IgD-negative memory B cell (primary cell): ENCODE measurements at regions not wholly inside any gene's neighbourhood (a gene's known extent, or its start where the extent isn't known, plus 50 kb on each side); places are given as distances from the start of the nearest gene placed in this dataset.

Source experiments
- H3K27ac Mint-ChIP-seq, 3 donors: one replicate each; pipeline ENCODE4 v1.8.0; 2020 to 2022; ENCODE audit warnings: mild to moderate bottlenecking in 3 of 3, mixed read lengths in 3 of 3, moderate library complexity in 1 of 3
- H3K27me3 Mint-ChIP-seq: one replicate; pipeline ENCODE4 v1.8.0; 2021; ENCODE audit warnings: mixed read lengths
- H3K36me3 Mint-ChIP-seq: one replicate; pipeline ENCODE4 v1.8.0; 2020; ENCODE audit warnings: mild to moderate bottlenecking, mixed read lengths
- H3K4me1 Mint-ChIP-seq, 3 donors: one replicate each; pipeline ENCODE4 v1.8.0; 2020 to 2022; ENCODE audit warnings: mixed read lengths in 3 of 3, mild to moderate bottlenecking in 1 of 3
- H3K4me3 Mint-ChIP-seq, 4 donors: one replicate each; pipeline ENCODE4 v1.8.0; 2020 to 2022; ENCODE audit warnings: mild to moderate bottlenecking in 4 of 4, mixed read lengths in 4 of 4, moderate library complexity in 3 of 4
- H3K9me3 Mint-ChIP-seq, 3 donors: one replicate each; pipeline ENCODE4 v1.8.0; 2020 to 2021; ENCODE audit warnings: mixed read lengths in 3 of 3, mild to moderate bottlenecking in 1 of 3

DNA sequence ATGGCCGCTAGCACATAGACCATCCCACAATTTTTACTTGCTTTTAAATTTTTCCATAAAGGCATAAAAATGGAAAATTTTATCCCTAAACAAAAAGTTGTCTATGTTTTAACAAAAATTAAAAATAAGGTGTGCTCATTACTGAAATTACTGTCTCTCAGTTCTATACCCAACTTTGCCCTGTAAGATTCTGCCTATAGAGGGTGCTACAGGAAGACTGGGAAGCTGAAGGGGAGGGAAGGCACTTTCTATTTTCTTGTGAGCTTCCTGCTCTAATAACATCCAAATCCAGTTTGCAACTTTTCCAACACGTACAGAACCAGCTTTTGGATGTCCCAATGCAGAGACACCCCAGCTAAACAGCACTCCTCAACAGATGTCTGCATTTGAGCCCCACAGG, 666.9 kb downstream of the PLCL1 start:
- Mint-ChIP-seq H3K27me3 (no peaks in the 10 kb centered on the region), H3K4me3 (no peak overlapping the region), H3K27ac (no peak overlapping the region), H3K36me3 (no peaks in the 10 kb centered on the region), H3K4me1 (no peaks in the 10 kb centered on the region), H3K9me3 (peaks cover 0 to 10% (median 0%) of the 10 kb centered on the region in 3 donors)

DNA sequence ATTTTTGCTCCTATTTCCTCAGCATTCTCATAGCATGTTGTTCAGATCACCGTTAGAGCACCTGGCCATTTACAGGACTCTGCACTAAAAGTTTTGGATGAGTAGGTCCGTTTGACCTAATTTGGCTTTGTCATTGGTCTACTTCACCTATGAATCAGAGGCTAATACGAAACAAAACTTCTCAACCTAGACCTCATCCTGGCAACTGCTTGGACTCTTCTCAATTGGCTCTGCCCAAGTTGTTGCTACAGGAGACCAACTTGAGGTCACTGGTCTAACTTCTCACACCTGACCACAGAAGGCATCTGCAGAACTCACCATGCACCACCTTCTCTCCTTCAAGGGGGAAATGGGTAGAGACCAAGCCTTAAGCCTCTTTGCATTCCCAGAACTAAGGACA, 663.7 kb downstream of the PLCL1 start:
- Mint-ChIP-seq H3K4me1 (no peaks in the 10 kb centered on the region), H3K4me3 (no peak overlapping the region), H3K27ac (no peak overlapping the region), H3K9me3 (peaks cover 0 to 1% (median 0%) of the 10 kb centered on the region in 3 donors), H3K27me3 (no peaks in the 10 kb centered on the region), H3K36me3 (no peaks in the 10 kb centered on the region)

DNA sequence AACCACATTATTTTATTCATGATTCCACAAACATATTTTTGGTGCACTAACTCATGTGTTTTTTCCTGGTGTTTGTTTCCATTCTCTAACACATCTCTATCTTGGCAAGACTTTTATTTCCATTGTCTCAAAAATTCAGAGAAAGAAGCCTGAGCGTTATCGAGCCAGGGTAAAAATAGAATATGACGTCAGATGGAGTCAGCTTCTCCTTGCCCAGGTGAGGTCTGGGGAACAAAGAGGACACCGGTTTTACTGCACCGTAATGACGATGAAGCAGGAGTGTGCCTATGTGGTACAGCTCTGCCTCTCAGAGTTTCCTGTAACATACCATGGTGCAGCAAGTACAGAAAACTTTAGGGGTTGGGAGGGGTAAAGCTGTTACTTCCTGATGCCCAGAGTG, 661.6 kb downstream of the PLCL1 start:
- Mint-ChIP-seq H3K4me3 (no peak overlapping the region), H3K4me1 (no peaks in the 10 kb centered on the region), H3K9me3 (peaks cover 0 to 1% (median 0%) of the 10 kb centered on the region in 3 donors), H3K27ac (no peak overlapping the region), H3K27me3 (no peaks in the 10 kb centered on the region), H3K36me3 (no peaks in the 10 kb centered on the region)

DNA sequence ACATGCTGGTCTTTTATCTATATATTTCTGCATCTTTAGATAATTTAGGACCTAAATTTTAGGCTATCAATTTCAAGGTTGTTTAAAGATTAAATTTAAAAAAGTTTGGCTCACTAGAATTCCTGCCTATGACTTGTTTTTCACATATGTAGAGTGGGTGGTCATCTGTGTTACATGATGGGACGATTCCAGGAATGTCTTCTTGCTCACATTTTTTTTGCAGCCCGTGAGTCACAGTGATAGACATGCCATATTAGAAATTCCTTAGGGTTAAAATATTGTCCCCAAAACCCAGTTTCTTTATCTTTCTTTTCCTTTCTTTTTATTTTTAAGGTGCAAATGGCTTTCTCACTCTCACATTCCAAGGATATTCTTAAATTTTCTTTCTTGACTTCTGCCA, 652.0 kb downstream of the PLCL1 start:
- no peak overlapping the region for H3K4me3 Mint-ChIP-seq

GRCh38 chr2:198453866-198454265, 649.5 kb downstream of the PLCL1 start:
- H3K36me3 Mint-ChIP-seq, result no peaks in the 10 kb centered on the region
- peaks cover 1% of the 10 kb centered on the region for H3K27me3 Mint-ChIP-seq
- no peaks in the 10 kb centered on the region for H3K4me1 Mint-ChIP-seq
- no peak overlapping the region for H3K4me3 Mint-ChIP-seq
- H3K9me3 Mint-ChIP-seq, result no peaks in the 10 kb centered on the region
- no peak overlapping the region for H3K27ac Mint-ChIP-seq

More for the DNA sequence above, 652.0 kb downstream of the PLCL1 start:
- H3K27me3 Mint-ChIP-seq, result peaks cover 1% of the 10 kb centered on the region
- H3K27ac Mint-ChIP-seq, result no peak overlapping the region
- H3K9me3 Mint-ChIP-seq, result no peaks in the 10 kb centered on the region
- no peaks in the 10 kb centered on the region for H3K36me3 Mint-ChIP-seq
- no peaks in the 10 kb centered on the region for H3K4me1 Mint-ChIP-seq

GRCh38 chr2:198452327-198452726, 647.9 kb downstream of the PLCL1 start:
- H3K27ac Mint-ChIP-seq, result no peak overlapping the region
- H3K4me1 Mint-ChIP-seq, result no peaks in the 10 kb centered on the region
- peaks cover 1% of the 10 kb centered on the region for H3K27me3 Mint-ChIP-seq
- H3K4me3 Mint-ChIP-seq, result no peak overlapping the region
- no peaks in the 10 kb centered on the region for H3K9me3 Mint-ChIP-seq
- H3K36me3 Mint-ChIP-seq, result no peaks in the 10 kb centered on the region

GRCh38 chr2:198448789-198449188, 644.4 kb downstream of the PLCL1 start:
- Mint-ChIP-seq H3K27ac (no peak overlapping the region), H3K4me1 (no peaks in the 10 kb centered on the region), H3K36me3 (no peaks in the 10 kb centered on the region), H3K27me3 (no peaks in the 10 kb centered on the region), H3K4me3 (no peak overlapping the region), H3K9me3 (peaks cover 0 to 1% (median 0%) of the 10 kb centered on the region in 3 donors)

GRCh38 chr2:198444800-198445287, 640.5 kb downstream of the PLCL1 start:
- no peaks in the 10 kb centered on the region for H3K4me1 Mint-ChIP-seq
- peaks cover 0 to 1% (median 0%) of the 10 kb centered on the region in 3 donors for H3K9me3 Mint-ChIP-seq
- no peaks in the 10 kb centered on the region for H3K27me3 Mint-ChIP-seq
- no peak overlapping the region for H3K27ac Mint-ChIP-seq
- no peak overlapping the region for H3K4me3 Mint-ChIP-seq
- H3K36me3 Mint-ChIP-seq, result peaks cover 2% of the 10 kb centered on the region

DNA sequence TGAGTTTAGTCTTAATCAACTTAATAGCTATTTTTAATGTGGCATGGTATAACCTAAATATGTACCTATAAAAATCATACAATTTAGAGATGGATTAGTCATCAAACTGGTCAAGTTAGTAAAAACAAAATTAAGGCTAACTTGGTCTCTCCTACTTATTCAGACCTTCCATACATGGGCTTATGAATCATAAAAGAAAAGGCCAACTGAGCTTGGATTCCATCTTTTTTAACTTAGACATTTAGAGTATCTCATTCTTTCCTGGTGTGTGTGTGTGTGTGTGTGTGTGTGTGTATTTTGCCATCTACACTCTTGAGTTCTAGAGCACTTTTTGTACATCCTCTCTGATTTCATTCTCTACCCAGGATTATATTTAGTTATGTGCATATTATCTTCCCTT, 637.5 kb downstream of the PLCL1 start:
- Mint-ChIP-seq H3K27me3 (no peaks in the 10 kb centered on the region), H3K27ac (no peak overlapping the region)

DNA sequence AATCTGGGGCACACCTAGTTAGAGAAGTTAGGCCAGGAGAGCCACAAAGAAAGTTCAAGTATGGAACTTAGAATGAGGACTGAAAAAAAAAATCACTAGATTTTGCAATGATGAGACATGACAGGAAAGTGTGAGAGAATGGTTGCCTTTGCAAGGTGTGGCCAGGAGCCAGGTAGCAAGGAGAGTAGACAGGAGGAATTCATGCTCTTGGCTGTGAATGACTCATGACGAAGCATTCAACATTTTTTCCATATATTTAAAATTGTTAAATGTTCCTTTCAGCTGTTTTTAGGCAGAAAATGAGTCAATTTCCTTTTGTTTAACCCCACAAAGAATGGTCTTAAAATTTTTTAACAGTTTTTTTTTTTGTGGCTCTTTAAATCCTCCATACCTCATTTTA, 636.9 kb downstream of the PLCL1 start:
- Mint-ChIP-seq H3K4me3 (no peak overlapping the region), H3K36me3 (peaks cover 2% of the 10 kb centered on the region), H3K9me3 (peaks cover 0 to 2% (median 0%) of the 10 kb centered on the region in 3 donors), H3K27me3 (no peaks in the 10 kb centered on the region), H3K4me1 (no peaks in the 10 kb centered on the region), H3K27ac (no peak overlapping the region)

More for the DNA sequence above, 637.5 kb downstream of the PLCL1 start:
- Mint-ChIP-seq H3K36me3 (peaks cover 2% of the 10 kb centered on the region), H3K9me3 (peaks cover 0 to 1% (median 0%) of the 10 kb centered on the region in 3 donors), H3K4me3 (no peak overlapping the region), H3K4me1 (no peaks in the 10 kb centered on the region)

DNA sequence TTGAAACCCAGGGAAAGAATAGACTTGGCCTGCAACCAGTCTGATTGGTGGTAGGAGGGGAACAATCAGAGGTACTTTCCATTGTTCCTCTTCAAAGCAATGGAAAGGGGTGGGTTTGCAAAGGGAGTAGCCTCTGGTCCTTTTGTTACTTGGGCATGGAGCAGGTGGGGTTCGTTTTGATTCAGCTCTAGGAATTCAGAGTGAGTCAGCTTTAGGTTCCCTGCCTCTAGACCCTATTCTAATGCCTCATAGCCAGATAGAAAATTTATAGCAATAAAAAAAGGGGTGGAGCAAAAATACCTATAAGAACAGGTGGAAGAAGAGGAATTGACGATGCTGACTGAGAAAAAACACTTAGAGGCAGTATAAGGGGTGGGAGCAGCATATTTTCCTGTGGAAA, 636.4 kb downstream of the PLCL1 start:
- H3K27ac Mint-ChIP-seq, result no peak overlapping the region
- no peaks in the 10 kb centered on the region for H3K27me3 Mint-ChIP-seq
- peaks cover 2% of the 10 kb centered on the region for H3K36me3 Mint-ChIP-seq
- H3K9me3 Mint-ChIP-seq, result peaks cover 0 to 2% (median 0%) of the 10 kb centered on the region in 3 donors
- H3K4me1 Mint-ChIP-seq, result no peaks in the 10 kb centered on the region
- H3K4me3 Mint-ChIP-seq, result no peak overlapping the region

DNA sequence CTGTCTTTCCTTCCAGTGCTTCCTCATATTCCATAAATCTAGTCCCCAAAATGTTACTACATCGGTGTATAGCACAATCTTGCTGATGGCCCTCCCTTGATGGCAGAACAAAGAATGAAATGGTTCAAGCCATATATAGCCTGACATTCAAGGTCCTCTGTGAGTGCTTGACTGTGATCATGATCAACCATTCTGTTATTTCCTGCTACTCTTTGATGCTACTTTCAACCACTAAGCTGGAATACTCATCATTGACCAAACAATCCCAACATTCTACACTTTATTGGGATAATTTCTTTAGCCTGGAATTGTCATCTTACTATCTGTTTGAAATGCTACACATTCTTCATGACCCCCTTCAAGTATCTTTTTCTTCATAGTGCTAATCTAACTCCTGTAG, 633.9 kb downstream of the PLCL1 start:
- H3K4me3 Mint-ChIP-seq, result no peak overlapping the region
- no peak overlapping the region for H3K27ac Mint-ChIP-seq
- peaks cover 2% of the 10 kb centered on the region for H3K36me3 Mint-ChIP-seq
- peaks cover 0 to 2% (median 0%) of the 10 kb centered on the region in 3 donors for H3K9me3 Mint-ChIP-seq
- H3K4me1 Mint-ChIP-seq, result no peaks in the 10 kb centered on the region
- H3K27me3 Mint-ChIP-seq, result no peaks in the 10 kb centered on the region

- Mint-ChIP-seq H3K27me3 (no peaks in the 10 kb centered on the region), H3K4me1 (no peaks in the 10 kb centered on the region), H3K9me3 (peaks cover 0 to 4% (median 0%) of the 10 kb centered on the region in 3 donors), H3K36me3 (peaks cover 5% of the 10 kb centered on the region), H3K27ac (no peak overlapping the region), H3K4me3 (no peak overlapping the region)
These were observed 619.7 kb downstream of the PLCL1 start for GRCh38 chr2:198424112-198424511.

- Mint-ChIP-seq H3K4me1 (no peaks in the 10 kb centered on the region), H3K4me3 (no peak overlapping the region), H3K27ac (no peak overlapping the region), H3K27me3 (no peaks in the 10 kb centered on the region), H3K36me3 (peaks cover 2% of the 10 kb centered on the region), H3K9me3 (no peaks in the 10 kb centered on the region)
These were observed 613.4 kb downstream of the PLCL1 start for GRCh38 chr2:198417836-198418235.

DNA sequence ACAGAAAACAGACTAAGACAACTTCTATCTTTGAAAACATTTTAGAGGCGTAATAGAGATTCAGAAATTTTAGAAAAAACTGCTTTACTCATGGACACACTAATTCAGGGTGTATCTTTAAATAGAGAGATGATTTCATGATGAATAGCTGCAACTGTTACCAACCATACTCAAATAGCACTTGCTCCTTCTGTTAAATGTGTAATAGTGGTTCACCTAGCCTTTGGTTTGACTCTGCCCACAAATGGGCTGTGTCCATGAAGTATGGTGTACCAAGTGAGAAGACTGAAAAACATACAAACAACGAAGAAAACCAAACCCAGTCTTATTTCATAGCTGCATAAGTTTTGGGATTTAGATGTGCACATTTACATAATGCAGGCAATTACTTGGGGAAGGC, 610.6 kb downstream of the PLCL1 start:
- Mint-ChIP-seq H3K4me1 (no peaks in the 10 kb centered on the region), H3K36me3 (no peaks in the 10 kb centered on the region), H3K9me3 (no peaks in the 10 kb centered on the region), H3K4me3 (no peak overlapping the region), H3K27ac (no peak overlapping the region), H3K27me3 (no peaks in the 10 kb centered on the region)

- H3K36me3 Mint-ChIP-seq, result no peaks in the 10 kb centered on the region
- no peaks in the 10 kb centered on the region for H3K9me3 Mint-ChIP-seq
- H3K27me3 Mint-ChIP-seq, result no peaks in the 10 kb centered on the region
- H3K4me1 Mint-ChIP-seq, result no peaks in the 10 kb centered on the region
- H3K27ac Mint-ChIP-seq, result no peak overlapping the region
- no peak overlapping the region for H3K4me3 Mint-ChIP-seq
These were observed 607.5 kb downstream of the PLCL1 start for GRCh38 chr2:198411936-198412335.

DNA sequence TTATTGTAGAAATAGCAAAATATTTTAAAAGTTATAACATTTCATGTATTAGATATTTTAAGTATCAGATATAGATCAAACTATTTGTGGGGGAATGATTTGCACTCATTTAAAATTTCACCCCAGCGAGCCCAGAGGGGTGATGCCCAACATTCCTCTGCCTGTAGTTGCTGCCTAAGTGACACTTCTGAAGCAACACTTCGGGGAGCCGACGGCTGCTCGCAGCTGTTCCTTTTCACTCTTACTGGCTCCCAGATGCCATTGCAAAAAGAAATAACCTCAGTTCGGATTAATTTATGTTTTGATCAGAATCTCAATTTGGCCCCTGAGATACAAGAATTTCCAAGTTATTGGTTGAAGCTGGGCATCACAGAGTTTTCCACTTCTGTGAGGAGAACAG, 603.8 kb downstream of the PLCL1 start:
- no peaks in the 10 kb centered on the region for H3K27me3 Mint-ChIP-seq
- H3K4me3 Mint-ChIP-seq, result no peak overlapping the region
- H3K36me3 Mint-ChIP-seq, result no peaks in the 10 kb centered on the region
- no peaks in the 10 kb centered on the region for H3K4me1 Mint-ChIP-seq
- no peaks in the 10 kb centered on the region for H3K9me3 Mint-ChIP-seq
- no peak overlapping the region for H3K27ac Mint-ChIP-seq
